ENCODE measurements at regions not wholly inside any gene's neighbourhood (a gene's known extent, or its start where the extent isn't known, plus 50 kb on each side); places are given as distances from the start of the nearest gene placed in this dataset.

GRCh38 chr14:104450811-104451401 lies 128.7 kb upstream of the C14orf180 start:
- Mint-ChIP-seq H3K27ac (no peak overlapping the region), H3K27me3 (peaks cover 41 to 66% of the 10 kb centered on the region in 2 donors), H3K36me3 (peaks cover 7% of the 10 kb centered on the region), H3K9me3 (peaks cover 10 to 16% (median 14%) of the 10 kb centered on the region in 3 donors), H3K4me3 (no peak overlapping the region), H3K4me1 (no peaks in the 10 kb centered on the region)
- Histone ChIP-seq H3K36me3 (ENCODE audit: control insufficient read depth in 2 of 2, extremely low read depth in 1 of 2, insufficient read depth in 1 of 2, low read length in 1 of 2) (no peaks in the 10 kb centered on the region), H3K9me3 (no peaks in the 10 kb centered on the region), H3K4me3 (ENCODE audit: control insufficient read depth in 1 of 2, extremely low read depth in 1 of 2, low read length in 1 of 2) (no peak overlapping the region), H3K27ac (ENCODE audit: low read length) (no peak overlapping the region), H3K4me1 (ENCODE audit: control insufficient read depth in 1 of 2, extremely low read depth in 1 of 2, insufficient read depth in 2 of 2, low read length in 2 of 2) (no peaks in the 10 kb centered on the region), H3K27me3 (replicated peaks in 1 of 2; ENCODE audit: control insufficient read depth in 2 of 2, extremely low read depth in 1 of 2, insufficient read depth in 2 of 2, low read length in 1 of 2) (peaks cover 4 to 28% of the 10 kb centered on the region in 2 experiments)
- ATAC-seq (replicated peaks in 1 of 4) (no peak), DNase-seq (peak in 2 of 35 experiments; percentile 1 to 9)
- POLR2A ChIA-PET: no interaction called here
- CTCF ChIA-PET: no interaction called here
- WGBS (ENCODE audit: insufficient coverage): 89% methylated on average over 28 of the region's 28 CpGs

GRCh38 chr14:104451474-104451873 lies 128.1 kb upstream of the C14orf180 start:
- peak in 1 of 35 experiments; percentile 3 for DNase-seq
- no peak overlapping the region for H3K27ac Mint-ChIP-seq
- H3K27me3 ChIP-seq (replicated peaks in 1 of 2; ENCODE audit: control insufficient read depth in 2 of 2, extremely low read depth in 1 of 2, insufficient read depth in 2 of 2, low read length in 1 of 2): peaks cover 4 to 23% of the 10 kb centered on the region in 2 experiments
- H3K4me3 Mint-ChIP-seq: no peak overlapping the region
- H3K36me3 ChIP-seq (ENCODE audit: control insufficient read depth in 2 of 2, extremely low read depth in 1 of 2, insufficient read depth in 1 of 2, low read length in 1 of 2): no peaks in the 10 kb centered on the region
- ChIA-PET POLR2A (no interaction called here), CTCF (no interaction called here)
- H3K27me3 Mint-ChIP-seq: peaks cover 40 to 68% of the 10 kb centered on the region in 2 donors
- no peaks in the 10 kb centered on the region for H3K9me3 ChIP-seq
- no peak overlapping the region for H3K27ac ChIP-seq (ENCODE audit: low read length)
- no peak overlapping the region for H3K4me3 ChIP-seq (ENCODE audit: control insufficient read depth in 1 of 2, extremely low read depth in 1 of 2, low read length in 1 of 2)
- no peaks in the 10 kb centered on the region for H3K4me1 ChIP-seq (ENCODE audit: control insufficient read depth in 1 of 2, extremely low read depth in 1 of 2, insufficient read depth in 2 of 2, low read length in 2 of 2)
- no peak for ATAC-seq (replicated peaks in 1 of 4)
- WGBS (ENCODE audit: insufficient coverage): 100% methylated on average over 1 of the region's 10 CpGs
- H3K4me1 Mint-ChIP-seq: no peaks in the 10 kb centered on the region
- H3K9me3 Mint-ChIP-seq: peaks cover 10 to 16% (median 14%) of the 10 kb centered on the region in 3 donors
- H3K36me3 Mint-ChIP-seq: peaks cover 7% of the 10 kb centered on the region

DNA sequence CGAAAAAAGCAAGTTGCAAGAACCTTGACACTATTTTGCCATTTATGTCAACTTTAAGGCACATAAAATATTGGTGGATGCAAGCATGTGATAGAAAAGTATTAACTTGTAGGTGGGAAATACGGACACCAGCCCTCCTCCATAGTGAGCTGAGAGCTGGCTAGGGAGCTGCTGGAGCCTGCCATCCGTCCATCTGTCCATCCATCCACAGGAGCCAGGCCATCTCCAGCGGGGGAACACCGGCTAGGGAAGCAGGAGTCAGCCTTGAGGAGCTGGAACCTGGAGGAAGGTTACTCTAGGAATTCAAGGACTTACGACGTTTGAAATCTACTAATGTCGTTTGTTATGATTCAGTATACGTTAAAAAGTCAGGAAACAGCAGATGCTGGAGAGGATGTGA lies 120.7 kb upstream of the C14orf180 start:
- WGBS (ENCODE audit: insufficient coverage): 39% methylated on average over 3 of the region's 9 CpGs
- ChIA-PET CTCF (no interaction called here), POLR2A (no interaction called here)
- H3K36me3 Mint-ChIP-seq: no peaks in the 10 kb centered on the region
- H3K27ac ChIP-seq (ENCODE audit: low read length): no peak overlapping the region
- H3K4me3 ChIP-seq (ENCODE audit: control insufficient read depth in 1 of 2, extremely low read depth in 1 of 2, low read length in 1 of 2): no peak overlapping the region
- no peak overlapping the region for H3K27ac Mint-ChIP-seq
- H3K4me1 Mint-ChIP-seq: peaks cover 10 to 17% (median 11%) of the 10 kb centered on the region in 3 donors
- H3K9me3 Mint-ChIP-seq: no peaks in the 10 kb centered on the region
- peaks cover 17 to 33% of the 10 kb centered on the region in 2 experiments for H3K27me3 ChIP-seq (replicated peaks in 1 of 2; ENCODE audit: control insufficient read depth in 2 of 2, extremely low read depth in 1 of 2, insufficient read depth in 2 of 2, low read length in 1 of 2)
- H3K9me3 ChIP-seq: no peaks in the 10 kb centered on the region
- ATAC-seq (replicated peaks in 1 of 4) (no peak), DNase-seq (peak in 1 of 35 experiments; percentile 2)
- H3K27me3 Mint-ChIP-seq: peaks cover 54 to 62% of the 10 kb centered on the region in 2 donors
- H3K4me1 ChIP-seq (ENCODE audit: control insufficient read depth in 1 of 2, extremely low read depth in 1 of 2, insufficient read depth in 2 of 2, low read length in 2 of 2): peaks cover 0 to 8% of the 10 kb centered on the region in 2 experiments
- no peak overlapping the region for H3K4me3 Mint-ChIP-seq
- no peaks in the 10 kb centered on the region for H3K36me3 ChIP-seq (ENCODE audit: control insufficient read depth in 2 of 2, extremely low read depth in 1 of 2, insufficient read depth in 1 of 2, low read length in 1 of 2)

DNA sequence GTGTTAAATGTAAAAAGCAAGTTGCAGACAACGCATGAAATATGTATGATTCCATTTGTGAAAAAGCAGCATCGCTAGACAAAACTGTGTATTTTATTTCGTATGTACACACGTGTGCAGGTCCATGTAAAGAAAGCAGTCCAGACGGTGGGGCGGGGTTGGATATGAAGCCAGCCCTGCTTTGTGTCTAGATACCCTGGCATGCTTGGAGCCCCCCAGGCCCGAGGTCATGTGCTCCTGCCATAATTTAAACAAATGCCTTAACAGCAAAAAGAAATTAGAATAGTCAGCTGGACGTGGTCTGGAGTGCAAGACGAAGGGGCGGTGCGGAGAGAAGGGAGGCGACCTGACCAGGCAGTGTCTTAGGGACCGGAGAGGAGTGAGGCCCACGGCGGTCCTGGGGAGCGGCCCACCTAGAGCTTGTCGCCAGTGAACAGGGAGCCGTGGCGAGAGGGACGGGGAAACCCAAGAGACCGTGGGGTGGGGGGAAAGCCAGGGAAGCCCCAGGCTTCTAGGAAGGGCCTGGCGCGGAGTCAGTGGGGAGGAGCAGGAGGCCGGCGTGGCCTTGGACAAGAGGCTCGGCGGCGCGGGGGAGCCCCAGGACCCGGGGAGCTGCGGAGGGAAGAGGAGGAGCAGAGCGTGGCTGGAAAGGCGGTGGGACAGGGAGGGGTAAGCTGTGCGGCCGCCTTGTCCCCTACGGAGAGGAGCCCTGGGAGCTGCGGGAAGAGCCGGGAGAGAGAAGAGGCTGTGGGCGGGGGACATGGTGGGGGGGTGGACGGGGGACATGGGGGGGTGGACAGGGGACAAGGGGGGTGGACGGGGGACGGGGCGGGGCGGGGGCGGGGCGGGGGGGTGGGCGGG lies 118.5 kb upstream of the C14orf180 start:
- no peaks in the 10 kb centered on the region for H3K9me3 Mint-ChIP-seq
- H3K36me3 Mint-ChIP-seq: no peaks in the 10 kb centered on the region
- Histone ChIP-seq H3K9me3 (no peaks in the 10 kb centered on the region), H3K4me3 (ENCODE audit: control insufficient read depth in 1 of 2, extremely low read depth in 1 of 2, low read length in 1 of 2) (no peak overlapping the region), H3K27me3 (replicated peaks in 1 of 2; ENCODE audit: control insufficient read depth in 2 of 2, extremely low read depth in 1 of 2, insufficient read depth in 2 of 2, low read length in 1 of 2) (peaks cover 22 to 47% of the 10 kb centered on the region in 2 experiments), H3K36me3 (ENCODE audit: control insufficient read depth in 2 of 2, extremely low read depth in 1 of 2, insufficient read depth in 1 of 2, low read length in 1 of 2) (no peaks in the 10 kb centered on the region), H3K27ac (ENCODE audit: low read length) (no peak overlapping the region), H3K4me1 (ENCODE audit: control insufficient read depth in 1 of 2, extremely low read depth in 1 of 2, insufficient read depth in 2 of 2, low read length in 2 of 2) (peaks cover 0 to 8% of the 10 kb centered on the region in 2 experiments)
- H3K27me3 Mint-ChIP-seq: peaks cover 63 to 69% of the 10 kb centered on the region in 2 donors
- ChIA-PET CTCF (no interaction called here), POLR2A (no interaction called here)
- peak overlapping the region in 1 of 2 donors; percentile 40 for H3K27ac Mint-ChIP-seq
- H3K4me3 Mint-ChIP-seq: peak overlapping the region in 2 of 3 donors; percentile 1 to 76
- DNase-seq (peak in 1 of 35 experiments; percentile 4), ATAC-seq (replicated peaks in 1 of 4) (no peak)
- peaks cover 10 to 17% (median 11%) of the 10 kb centered on the region in 3 donors for H3K4me1 Mint-ChIP-seq
- 30% methylated on average over 24 of the region's 47 CpGs for WGBS (ENCODE audit: insufficient coverage)

DNA sequence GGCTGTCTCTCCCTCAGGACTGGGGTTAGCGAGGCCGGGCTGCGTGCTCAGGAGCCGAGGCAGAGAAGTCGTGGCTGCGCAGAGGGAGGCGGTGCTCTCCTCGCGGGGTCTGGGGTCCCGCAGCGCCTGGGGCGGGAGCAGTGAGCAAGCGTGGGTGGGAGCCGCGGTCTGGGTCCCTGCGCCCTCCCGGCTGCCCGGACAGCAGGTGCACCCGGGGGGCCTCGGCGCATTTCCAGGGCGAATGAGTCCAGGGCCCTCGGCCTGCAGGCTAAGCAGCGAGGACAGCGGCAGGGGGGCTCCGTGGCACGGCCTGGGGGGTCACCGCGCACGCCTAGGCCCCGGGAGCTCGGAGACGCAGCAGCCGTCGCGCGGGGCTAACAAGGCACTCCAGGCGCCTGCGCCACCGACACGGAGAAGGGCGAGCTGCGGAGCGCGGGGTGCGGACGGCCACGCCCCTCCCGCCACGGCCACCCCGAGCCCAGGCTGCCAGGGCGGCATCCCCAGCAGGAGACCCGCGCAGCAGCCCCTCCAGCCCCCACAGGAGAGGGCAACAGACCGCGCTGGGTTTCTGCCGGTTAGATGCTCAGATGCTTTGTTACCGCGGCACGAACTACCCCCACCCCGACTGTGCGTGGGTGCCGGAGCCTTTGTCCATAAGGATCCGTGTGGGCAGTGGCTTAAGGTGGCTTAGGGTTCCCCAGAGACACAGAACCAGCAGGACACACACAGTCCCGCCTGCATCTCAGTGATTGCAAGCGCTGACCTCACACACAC lies 117.7 kb upstream of the C14orf180 start:
- Mint-ChIP-seq H3K27ac (no peak overlapping the region), H3K4me1 (peaks cover 10 to 17% (median 11%) of the 10 kb centered on the region in 3 donors), H3K4me3 (peak overlapping the region in 1 of 3 donors; percentile 76), H3K9me3 (no peaks in the 10 kb centered on the region), H3K27me3 (peaks cover 58 to 63% of the 10 kb centered on the region in 2 donors), H3K36me3 (no peaks in the 10 kb centered on the region)
- H3K27ac ChIP-seq (ENCODE audit: low read length): no peak overlapping the region
- H3K4me1 ChIP-seq (ENCODE audit: control insufficient read depth in 1 of 2, extremely low read depth in 1 of 2, insufficient read depth in 2 of 2, low read length in 2 of 2): peaks cover 0 to 8% of the 10 kb centered on the region in 2 experiments
- H3K36me3 ChIP-seq (ENCODE audit: control insufficient read depth in 2 of 2, extremely low read depth in 1 of 2, insufficient read depth in 1 of 2, low read length in 1 of 2): no peaks in the 10 kb centered on the region
- H3K9me3 ChIP-seq: no peaks in the 10 kb centered on the region
- CTCF ChIA-PET: interaction anchor here in 1 of 2 donors (0.7 kb wide), 1 partner anchor 36 kb away, joined by 3 read pairs; no protein-coding TSS in a partner anchor
- H3K27me3 ChIP-seq (replicated peaks in 1 of 2; ENCODE audit: control insufficient read depth in 2 of 2, extremely low read depth in 1 of 2, insufficient read depth in 2 of 2, low read length in 1 of 2): peaks cover 22 to 48% of the 10 kb centered on the region in 2 experiments
- H3K4me3 ChIP-seq (ENCODE audit: control insufficient read depth in 1 of 2, extremely low read depth in 1 of 2, low read length in 1 of 2): no peak overlapping the region
- POLR2A ChIA-PET: no interaction called here
- DNase-seq: no peak
- 5% methylated on average over 57 of the region's 66 CpGs for WGBS (ENCODE audit: insufficient coverage)
- peak in 1 of 4 experiments; percentile 7 for ATAC-seq (replicated peaks in 1 of 4)
